NT2/D1 (cell line): ENCODE measurements at regions not wholly inside any gene's neighbourhood (a gene's known extent, or its start where the extent isn't known, plus 50 kb on each side); places are given as distances from the start of the nearest gene placed in this dataset.

Experiments
- SUZ12 ChIP-seq: IDR thresholded peaks from 2 replicates; pipeline ENCODE4 v1.6.1; 2011; ENCODE audit not compliant: insufficient read length, insufficient read depth; ENCODE audit errors: extremely low read depth
- YY1 ChIP-seq: IDR thresholded peaks from 2 replicates; pipeline ENCODE4 v1.6.1; 2011; ENCODE audit not compliant: insufficient read length, insufficient read depth
- ZNF274 ChIP-seq: IDR thresholded peaks from 2 replicates; pipeline ENCODE4 v1.6.1; 2011; ENCODE audit warnings: mild to moderate bottlenecking, low read depth, low read length

- TF ChIP-seq YY1 (no peak), ZNF274 (no peak), SUZ12 (no peak)
Observed at GRCh38 chr12:33529031-33529430, 89.4 kb upstream of the SYT10 start.
